GM10266 (cell line): ENCODE measurements at regions not wholly inside any gene's neighbourhood (a gene's known extent, or its start where the extent isn't known, plus 50 kb on each side); places are given as distances from the start of the nearest gene placed in this dataset.
"Not testable (repeated sequence)": the region's sequence is repeated elsewhere in the genome, so short reads cannot be mapped to it uniquely, and the experiment has no call there.

ENCODE experiments used
- DNase-seq: peaks from one replicate; pipeline ENCODE4 v3.0.0; 2012; ENCODE audit errors: extremely low spot score
- TF ChIP-seq, protein P1 (sequence below): IDR thresholded peaks from 2 replicates; pipeline ENCODE4 v1.5.1; 2012; ENCODE audit warnings: mild to moderate bottlenecking, low read depth; ENCODE audit not compliant: control insufficient read depth, insufficient read depth; ENCODE audit errors: missing control alignments

DNA sequence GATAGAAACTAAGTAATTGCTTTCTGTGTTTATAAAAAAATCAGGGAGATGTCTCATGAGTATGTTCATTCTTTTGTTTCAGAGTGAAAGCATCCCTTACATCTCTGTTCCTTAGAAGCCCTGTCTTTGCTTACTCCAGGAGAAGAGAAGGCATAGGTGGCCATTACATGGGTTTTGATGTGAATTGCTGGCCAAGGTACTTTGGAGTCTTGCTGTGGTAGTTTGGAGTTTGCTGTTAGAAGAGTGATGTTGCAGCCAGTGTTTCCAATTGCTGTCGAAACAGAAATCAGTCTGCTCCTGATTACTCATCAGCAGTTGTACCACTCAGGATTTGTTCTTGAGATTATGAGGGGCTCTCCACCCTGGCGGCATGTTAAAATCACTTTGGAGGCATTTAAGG is 97.8 kb upstream of the KLHL14 start:
- no peak for DNase-seq
- TF ChIP-seq, protein P1, sequence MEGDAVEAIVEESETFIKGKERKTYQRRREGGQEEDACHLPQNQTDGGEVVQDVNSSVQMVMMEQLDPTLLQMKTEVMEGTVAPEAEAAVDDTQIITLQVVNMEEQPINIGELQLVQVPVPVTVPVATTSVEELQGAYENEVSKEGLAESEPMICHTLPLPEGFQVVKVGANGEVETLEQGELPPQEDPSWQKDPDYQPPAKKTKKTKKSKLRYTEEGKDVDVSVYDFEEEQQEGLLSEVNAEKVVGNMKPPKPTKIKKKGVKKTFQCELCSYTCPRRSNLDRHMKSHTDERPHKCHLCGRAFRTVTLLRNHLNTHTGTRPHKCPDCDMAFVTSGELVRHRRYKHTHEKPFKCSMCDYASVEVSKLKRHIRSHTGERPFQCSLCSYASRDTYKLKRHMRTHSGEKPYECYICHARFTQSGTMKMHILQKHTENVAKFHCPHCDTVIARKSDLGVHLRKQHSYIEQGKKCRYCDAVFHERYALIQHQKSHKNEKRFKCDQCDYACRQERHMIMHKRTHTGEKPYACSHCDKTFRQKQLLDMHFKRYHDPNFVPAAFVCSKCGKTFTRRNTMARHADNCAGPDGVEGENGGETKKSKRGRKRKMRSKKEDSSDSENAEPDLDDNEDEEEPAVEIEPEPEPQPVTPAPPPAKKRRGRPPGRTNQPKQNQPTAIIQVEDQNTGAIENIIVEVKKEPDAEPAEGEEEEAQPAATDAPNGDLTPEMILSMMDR = no peak

DNA sequence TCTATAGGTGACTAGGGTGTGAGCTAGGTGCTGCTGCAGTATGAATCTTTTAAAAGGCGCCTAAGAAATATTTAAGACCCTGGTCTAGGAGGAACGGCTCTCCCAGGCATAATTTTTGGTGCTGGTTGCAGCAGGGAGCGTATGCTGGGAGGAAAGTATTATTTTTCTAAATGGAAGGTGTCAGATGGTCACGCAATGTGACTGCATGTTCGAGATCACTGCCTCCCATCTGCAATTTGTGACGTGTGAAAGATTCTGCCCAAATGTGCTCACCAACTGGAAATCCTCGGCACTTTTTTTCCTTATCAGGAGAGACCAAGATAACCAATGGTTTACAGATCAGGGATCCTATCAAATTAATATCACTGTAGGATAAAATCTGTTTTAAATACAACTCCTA is 95.6 kb upstream of the KLHL14 start:
- DNase-seq = no peak
- TF ChIP-seq, protein P1 = no peak

DNA sequence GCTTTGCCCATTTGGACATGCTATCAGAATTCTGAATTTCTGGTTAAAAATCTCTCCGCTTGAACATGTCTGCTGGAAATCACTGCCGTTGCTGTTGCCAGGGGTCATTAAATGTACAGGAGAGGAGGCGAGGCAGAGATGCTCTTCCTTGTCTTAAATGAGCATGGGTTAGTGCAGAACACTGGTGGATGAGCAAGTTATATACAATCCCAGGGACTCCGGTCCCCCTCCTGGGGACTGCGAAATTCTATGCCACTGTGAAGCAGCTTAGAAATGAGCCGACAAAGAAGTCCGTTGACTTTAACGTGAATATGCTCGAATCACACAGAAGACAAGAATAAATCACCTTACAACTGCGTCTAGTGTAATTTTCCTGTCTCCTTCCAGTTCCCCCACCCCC is 95.1 kb upstream of the KLHL14 start:
- TF ChIP-seq, protein P1 = no peak
- DNase-seq = no peak

DNA sequence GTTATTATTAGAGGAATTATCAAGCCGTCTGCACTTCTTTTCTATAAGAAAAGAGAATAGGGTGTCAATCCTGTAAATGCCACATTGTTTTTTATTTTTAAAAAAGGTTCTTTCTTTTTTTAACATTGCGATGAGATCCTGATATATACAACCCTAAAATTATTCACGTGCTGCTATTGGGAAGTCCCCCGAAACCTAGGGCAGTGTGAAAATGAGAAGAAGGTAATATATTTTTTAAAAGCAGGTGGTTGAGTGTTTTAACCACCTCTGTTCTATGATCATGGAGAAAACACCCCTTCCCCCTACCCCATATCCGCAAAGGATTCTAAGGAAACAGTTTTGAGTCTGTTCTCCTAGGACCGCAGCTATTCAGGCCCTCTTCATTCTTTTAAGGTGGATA is 94.5 kb upstream of the KLHL14 start:
- DNase-seq = no peak
- TF ChIP-seq, protein P1 = no peak

DNA sequence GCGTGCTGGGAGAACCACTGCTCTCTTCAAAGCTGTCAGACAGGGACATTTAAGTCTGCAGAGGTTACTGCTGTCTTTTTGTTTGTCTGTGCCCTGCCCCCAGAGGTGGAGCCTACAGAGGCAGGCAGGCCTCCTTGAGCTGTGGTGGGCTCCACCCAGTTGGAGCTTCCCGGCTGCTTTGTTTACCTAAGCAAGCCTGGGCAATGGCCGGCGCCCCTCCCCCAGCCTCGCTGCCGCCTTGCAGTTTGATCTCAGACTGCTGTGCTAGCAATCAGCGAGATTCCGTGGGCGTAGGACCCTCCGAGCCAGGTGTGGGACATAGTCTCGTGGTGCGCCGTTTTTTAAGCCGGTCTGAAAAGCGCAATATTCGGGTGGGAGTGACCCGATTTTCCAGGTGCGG is 89.2 kb upstream of the KLHL14 start:
- not testable (repeated sequence) for DNase-seq

DNA sequence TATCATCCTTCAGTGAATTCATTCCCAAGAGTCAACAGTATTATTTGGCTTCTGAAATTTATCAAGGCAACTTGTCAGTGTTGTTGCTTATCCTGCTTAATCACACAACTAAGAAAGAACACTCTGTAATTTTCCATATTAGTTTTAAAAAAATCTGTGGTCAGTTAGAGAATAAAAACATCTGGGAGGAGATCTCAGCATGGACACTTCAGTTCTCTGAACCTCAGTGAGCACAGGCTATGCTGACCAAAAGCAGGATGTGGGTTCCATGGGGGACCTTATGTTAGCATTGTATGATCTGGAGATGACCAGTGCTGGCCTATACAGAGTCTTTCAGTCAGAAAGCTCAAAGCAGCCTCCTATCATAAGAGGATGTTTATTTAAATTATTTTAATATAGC is 79.1 kb upstream of the KLHL14 start:
- DNase-seq = no peak
- TF ChIP-seq, protein P1 = no peak

DNA sequence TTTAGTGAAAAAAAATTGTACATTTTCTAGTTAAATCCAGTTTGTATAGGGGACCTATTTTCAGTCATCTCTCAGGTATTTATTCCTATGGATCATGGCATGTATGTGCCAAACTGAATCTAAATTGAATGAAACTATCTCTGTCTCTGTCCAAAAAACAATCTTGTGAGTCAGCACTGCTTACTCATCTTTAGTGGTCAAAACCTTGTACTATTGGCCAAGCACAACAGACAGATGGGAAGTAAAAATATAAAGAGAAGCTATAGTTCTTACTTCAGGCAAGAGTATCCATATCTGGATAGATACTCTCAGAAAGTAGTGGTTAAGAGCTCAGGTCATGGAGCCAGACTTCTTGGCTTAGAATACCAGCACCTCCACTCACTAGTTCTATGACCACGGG is 76.0 kb upstream of the KLHL14 start:
- TF ChIP-seq, protein P1 = no peak
- no peak for DNase-seq

DNA sequence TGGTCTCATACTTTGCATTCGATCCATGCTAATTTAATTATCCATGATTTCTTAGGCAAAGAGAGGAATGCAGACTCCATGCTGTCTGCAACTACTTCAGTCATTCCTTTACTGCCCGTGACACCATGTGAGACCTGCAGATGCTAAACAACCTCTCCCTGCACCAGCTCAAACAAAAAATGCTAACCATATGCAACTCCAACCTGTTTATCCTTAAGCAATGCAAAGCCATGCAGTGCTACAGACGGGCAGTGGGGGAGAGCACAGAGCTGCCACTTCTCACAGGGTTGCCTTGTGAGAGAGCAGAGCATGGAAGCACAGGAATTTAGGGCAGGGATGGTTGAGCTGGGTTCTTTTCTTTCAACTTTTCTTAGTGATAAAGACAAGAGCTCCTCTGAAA is 74.9 kb upstream of the KLHL14 start:
- TF ChIP-seq, protein P1 = no peak
- no peak for DNase-seq
